Skeletal muscle tissue (tissue), 3 donors: ENCODE measurements at regions not wholly inside any gene's neighbourhood (a gene's known extent, or its start where the extent isn't known, plus 50 kb on each side); places are given as distances from the start of the nearest gene placed in this dataset.

ENCODE experiments used
- H3K27ac ChIP-seq: one replicate; pipeline ENCODE4 v1.7.0; 2013; ENCODE audit warnings: mild to moderate bottlenecking, low read depth, low read length, inconsistent platforms
- H3K27me3 ChIP-seq, 3 donors: one replicate each; pipeline ENCODE4 v1.7.0; 2013; ENCODE audit warnings: low read length in 3 of 3; ENCODE audit not compliant: control insufficient read depth in 3 of 3, insufficient read depth in 3 of 3
- H3K36me3 ChIP-seq, 3 donors: one replicate each; pipeline ENCODE4 v1.7.0; 2013; ENCODE audit warnings: low read length in 3 of 3; ENCODE audit not compliant: control insufficient read depth in 3 of 3, insufficient read depth in 3 of 3
- H3K4me1 ChIP-seq, 3 donors: one replicate each; pipeline ENCODE4 v1.7.0; 2013; ENCODE audit warnings: low read length in 3 of 3, mild to moderate bottlenecking in 3 of 3; ENCODE audit not compliant: control insufficient read depth in 3 of 3, insufficient read depth in 3 of 3
- H3K4me3 ChIP-seq, 3 donors: one replicate each; pipeline ENCODE4 v1.7.0; 2013; ENCODE audit warnings: low read length in 3 of 3
- H3K9ac ChIP-seq, 3 donors: one replicate each; pipeline ENCODE4 v1.7.0; 2013; ENCODE audit warnings: low read length in 3 of 3, mild to moderate bottlenecking in 3 of 3, moderate library complexity in 2 of 3, low read depth in 1 of 3
- H3K9me3 ChIP-seq, 3 donors: one replicate each; pipeline ENCODE4 v1.7.0; 2013; ENCODE audit warnings: low read length in 3 of 3; ENCODE audit not compliant: control insufficient read depth in 3 of 3
- donor health status: Osteomylitis.

DNA sequence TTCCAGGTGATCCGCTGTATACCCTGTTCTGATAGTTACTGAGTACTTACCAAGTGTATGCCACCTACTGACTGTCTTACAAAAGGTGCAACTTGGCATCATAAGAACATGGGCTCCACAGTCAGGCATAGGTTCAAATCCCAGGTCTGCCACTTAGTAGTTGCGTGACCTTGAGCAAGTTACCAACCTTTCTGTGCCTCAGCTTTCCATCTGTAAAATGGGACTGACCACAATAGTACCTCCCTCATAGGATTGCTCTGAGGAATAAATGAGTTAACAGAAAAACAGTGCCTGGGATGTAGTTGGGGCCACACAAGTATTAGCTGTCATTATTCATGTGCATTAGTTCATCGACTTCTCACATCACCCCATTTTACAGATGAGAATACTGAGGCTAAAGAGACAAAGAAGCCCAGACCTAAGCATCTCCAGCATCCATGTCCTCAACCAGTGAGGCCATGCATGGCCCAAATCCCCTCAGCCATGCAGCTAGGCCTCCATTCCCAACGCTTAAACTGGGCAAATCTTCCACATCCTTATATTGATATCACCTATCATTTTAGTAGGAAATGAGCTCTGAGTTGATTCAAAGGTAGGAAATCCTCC lies 51.3 kb upstream of the UBE2L5 start:
- Histone ChIP-seq H3K9me3 (no peaks in the 10 kb centered on the region), H3K4me1 (peaks cover 0 to 4% (median 3%) of the 10 kb centered on the region in 3 donors), H3K27me3 (no peaks in the 10 kb centered on the region), H3K9ac (no peak overlapping the region), H3K27ac (no peak overlapping the region), H3K4me3 (no peak overlapping the region), H3K36me3 (no peaks in the 10 kb centered on the region)

DNA sequence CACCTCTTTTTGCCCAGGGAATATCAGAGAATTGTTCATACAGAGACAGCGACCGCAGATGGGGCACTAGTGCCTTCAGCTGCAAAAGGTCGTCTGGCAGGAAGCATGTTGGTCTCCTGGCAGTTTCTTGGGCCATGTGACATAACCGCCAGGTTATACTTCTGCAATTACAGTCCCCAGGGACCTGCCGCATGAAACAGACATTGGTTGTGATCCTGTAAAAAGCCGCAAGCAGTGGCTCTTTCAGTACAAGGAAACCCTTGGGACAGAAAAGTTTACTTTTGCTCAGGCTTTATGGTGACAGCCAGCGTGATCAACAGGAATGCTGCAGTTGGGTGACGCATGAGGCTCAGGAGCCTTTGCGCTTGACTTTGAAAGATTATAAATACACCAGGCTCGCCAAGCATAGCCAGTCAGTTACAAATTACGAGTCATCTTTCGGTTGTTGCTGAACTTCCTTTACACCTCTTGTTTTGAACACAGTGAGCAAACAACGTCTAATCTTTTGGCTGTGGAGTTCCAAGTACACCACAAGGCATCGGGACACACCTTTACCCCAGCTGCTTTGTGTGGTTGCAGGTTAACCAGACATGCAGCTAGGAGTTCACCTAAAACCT lies 50.5 kb upstream of the UBE2L5 start:
- H3K9me3 ChIP-seq, result no peaks in the 10 kb centered on the region
- no peak overlapping the region for H3K27ac ChIP-seq
- peaks cover 0 to 4% (median 3%) of the 10 kb centered on the region in 3 donors for H3K4me1 ChIP-seq
- no peaks in the 10 kb centered on the region for H3K27me3 ChIP-seq
- no peak overlapping the region for H3K4me3 ChIP-seq
- no peak overlapping the region for H3K9ac ChIP-seq
- H3K36me3 ChIP-seq, result no peaks in the 10 kb centered on the region
